MM.1S (cell line): ENCODE measurements at regions not wholly inside any gene's neighbourhood (a gene's known extent, or its start where the extent isn't known, plus 50 kb on each side); places are given as distances from the start of the nearest gene placed in this dataset.

Experiments
- DNase-seq: peaks from one replicate; pipeline ENCODE4 v3.0.0-alpha.2; 2015
- H2AFZ ChIP-seq: fragments of 300-600 bp; sonication (generic); 2 replicates; pipeline ENCODE4 v1.6.0; 2016; ENCODE audit warnings: antibody characterized with exemption, low read length
- H3F3A ChIP-seq: fragments of 300-600 bp; sonication (generic); 2 replicates; pipeline ENCODE4 v1.6.1; 2016; ENCODE audit warnings: mild to moderate bottlenecking, antibody characterized with exemption, low read length, moderate library complexity, mixed read lengths; ENCODE audit not compliant: insufficient read depth
- H3K27ac ChIP-seq: fragments of 300-600 bp; sonication (generic); 2 replicates; pipeline ENCODE4 v1.5.1; 2016; ENCODE audit warnings: mild to moderate bottlenecking, low read length
- H3K27me3 ChIP-seq: fragments of 300-600 bp; sonication (generic); replicated peaks from 2 replicates; pipeline ENCODE4 v1.6.0; 2016; ENCODE audit warnings: low read length; ENCODE audit not compliant: insufficient read depth
- H3K36me3 ChIP-seq: fragments of 300-600 bp; sonication (generic); replicated peaks from 2 replicates; pipeline ENCODE4 v1.6.1; 2016; ENCODE audit warnings: mild to moderate bottlenecking, low read length, mixed read lengths; ENCODE audit not compliant: insufficient read depth
- H3K4me1 ChIP-seq: fragments of 300-600 bp; sonication (generic); 2 replicates; pipeline ENCODE4 v1.6.1; 2016; ENCODE audit warnings: low read length, mixed read lengths
- H3K4me2 ChIP-seq: fragments of 300-600 bp; sonication (generic); 2 replicates; pipeline ENCODE4 v1.6.0; 2016; ENCODE audit warnings: low read depth, low read length
- H3K4me3 ChIP-seq: fragments of 300-600 bp; sonication (generic); 2 replicates; pipeline ENCODE4 v1.5.1; 2016; ENCODE audit warnings: low read length, mixed read lengths
- H3K79me2 ChIP-seq: fragments of 300-600 bp; sonication (generic); 2 replicates; pipeline ENCODE4 v1.6.1; 2016; ENCODE audit warnings: mixed run types, low read length, mixed read lengths
- H3K9ac ChIP-seq: fragments of 300-600 bp; sonication (generic); 2 replicates; pipeline ENCODE4 v1.6.1; 2016; ENCODE audit warnings: low read length, mixed read lengths
- H3K9me2 ChIP-seq: fragments of 300-600 bp; sonication (generic); replicated peaks from 2 replicates; pipeline ENCODE4 v1.6.1; 2016; ENCODE audit warnings: mild to moderate bottlenecking, low read length, mixed read lengths; ENCODE audit not compliant: insufficient read depth
- H3K9me3 ChIP-seq: fragments of 300-600 bp; sonication (generic); replicated peaks from 2 replicates; pipeline ENCODE4 v1.6.1; 2016; ENCODE audit warnings: mild to moderate bottlenecking, low read length, mixed read lengths; ENCODE audit not compliant: insufficient read depth
- H4K20me1 ChIP-seq: fragments of 300-600 bp; sonication (generic); 2 replicates; pipeline ENCODE4 v1.6.1; 2016; ENCODE audit warnings: mild to moderate bottlenecking, low read length, moderate library complexity, mixed read lengths; ENCODE audit not compliant: insufficient read depth
- CTCF ChIP-seq: fragments of 300-600 bp; sonication (generic); IDR thresholded peaks from 2 replicates; pipeline ENCODE4 v1.5.1; 2016; ENCODE audit warnings: antibody characterized with exemption, low read length, mixed read lengths
- EZH2 ChIP-seq: fragments of 300-600 bp; sonication (generic); optimal IDR thresholded peaks from 2 replicates; pipeline ENCODE3; 2017; ENCODE audit warnings: low read depth, mild to moderate bottlenecking, antibody characterized with exemption, low read length, mixed read lengths
- EZH2phosphoT487 ChIP-seq: fragments of 300-600 bp; sonication (generic); IDR thresholded peaks from 2 replicates; pipeline ENCODE4 v1.6.1; 2018; ENCODE audit warnings: antibody characterized with exemption, low read length

- H3K9me2 ChIP-seq: no peaks in the 10 kb centered on the region
- no peak overlapping the region for H3K9ac ChIP-seq
- no peaks in the 10 kb centered on the region for H3K79me2 ChIP-seq
- H3F3A ChIP-seq: no peaks in the 10 kb centered on the region
- no peaks in the 10 kb centered on the region for H3K4me1 ChIP-seq
- H3K4me3 ChIP-seq: no peak overlapping the region
- H4K20me1 ChIP-seq: no peaks in the 10 kb centered on the region
- H3K4me2 ChIP-seq: no peak overlapping the region
- no peaks in the 10 kb centered on the region for H3K9me3 ChIP-seq
- no peak for TF ChIP-seq CTCF
- no peak for TF ChIP-seq EZH2phosphoT487
- no peak for TF ChIP-seq EZH2
- H3K36me3 ChIP-seq: no peaks in the 10 kb centered on the region
- no peak for DNase-seq
- H2AFZ ChIP-seq: no peak overlapping the region
- no peaks in the 10 kb centered on the region for H3K27me3 ChIP-seq
- no peak overlapping the region for H3K27ac ChIP-seq
These were observed 91.7 kb upstream of the MITF start for GRCh38 chr3:69647511-69648110.

- no peaks in the 10 kb centered on the region for H3K79me2 ChIP-seq
- no peak overlapping the region for H3K9ac ChIP-seq
- no peaks in the 10 kb centered on the region for H3F3A ChIP-seq
- no peak overlapping the region for H3K27ac ChIP-seq
- TF ChIP-seq CTCF (no peak), EZH2phosphoT487 (no peak), EZH2 (no peak)
- H3K27me3 ChIP-seq: no peaks in the 10 kb centered on the region
- no peaks in the 10 kb centered on the region for H3K9me3 ChIP-seq
- H3K36me3 ChIP-seq: no peaks in the 10 kb centered on the region
- H3K4me2 ChIP-seq: no peak overlapping the region
- DNase-seq: no peak
- no peak overlapping the region for H2AFZ ChIP-seq
- H3K4me3 ChIP-seq: no peak overlapping the region
- no peaks in the 10 kb centered on the region for H3K4me1 ChIP-seq
- no peaks in the 10 kb centered on the region for H4K20me1 ChIP-seq
- H3K9me2 ChIP-seq: no peaks in the 10 kb centered on the region
These were observed 92.2 kb upstream of the MITF start for GRCh38 chr3:69647081-69647480.

- H3K79me2 ChIP-seq: no peaks in the 10 kb centered on the region
- DNase-seq: no peak
- H2AFZ ChIP-seq: no peak overlapping the region
- no peaks in the 10 kb centered on the region for H3F3A ChIP-seq
- H4K20me1 ChIP-seq: no peaks in the 10 kb centered on the region
- no peak for TF ChIP-seq EZH2
- TF ChIP-seq CTCF: no peak
- no peak for TF ChIP-seq EZH2phosphoT487
- H3K9me3 ChIP-seq: no peaks in the 10 kb centered on the region
- no peak overlapping the region for H3K4me3 ChIP-seq
- H3K27ac ChIP-seq: no peak overlapping the region
- H3K9ac ChIP-seq: no peak overlapping the region
- no peaks in the 10 kb centered on the region for H3K4me1 ChIP-seq
- no peak overlapping the region for H3K4me2 ChIP-seq
- no peaks in the 10 kb centered on the region for H3K9me2 ChIP-seq
- no peaks in the 10 kb centered on the region for H3K36me3 ChIP-seq
- no peaks in the 10 kb centered on the region for H3K27me3 ChIP-seq
These were observed 92.8 kb upstream of the MITF start for GRCh38 chr3:69646287-69647067.
